Liver (tissue), 8 donors: ENCODE measurements at regions not wholly inside any gene's neighbourhood (a gene's known extent, or its start where the extent isn't known, plus 50 kb on each side); places are given as distances from the start of the nearest gene placed in this dataset.

ENCODE experiments used
- DNase-seq: peaks from one replicate; pipeline ENCODE4 v3.0.0-alpha.2; 2017; ENCODE audit warnings: low spot score
- H3K27ac ChIP-seq, 2 donors: one replicate each; pipeline ENCODE4 v1.7.0; 2013; ENCODE audit warnings: inconsistent platforms in 2 of 2, low read length in 2 of 2, control low read depth in 1 of 2, low read depth in 1 of 2, mild to moderate bottlenecking in 1 of 2
- H3K27me3 ChIP-seq, 4 donors: one replicate each; pipeline versions ENCODE4 v1.6.1 to v1.7.0; 2013; ENCODE audit warnings: low read length in 3 of 4, inconsistent platforms in 1 of 4, mild to moderate bottlenecking in 1 of 4, moderate library complexity in 1 of 4; ENCODE audit not compliant: control insufficient read depth in 4 of 4, insufficient read depth in 4 of 4
- H3K36me3 ChIP-seq, 4 donors: one replicate each; pipeline versions ENCODE4 v1.6.1 to v1.7.0; 2013; ENCODE audit warnings: low read length in 3 of 4, mild to moderate bottlenecking in 3 of 4, low read depth in 1 of 4, moderate library complexity in 1 of 4; ENCODE audit not compliant: control insufficient read depth in 4 of 4, insufficient read depth in 3 of 4
- H3K4me1 ChIP-seq, 4 donors: one replicate each; pipeline versions ENCODE4 v1.6.1 to v1.7.0; 2013; ENCODE audit warnings: low read length in 3 of 4, mild to moderate bottlenecking in 3 of 4, moderate library complexity in 1 of 4; ENCODE audit not compliant: control insufficient read depth in 4 of 4, insufficient read depth in 4 of 4
- H3K4me3 ChIP-seq, 3 donors: one replicate each; pipeline versions ENCODE4 v1.6.1 to v1.7.0; 2013; ENCODE audit warnings: low read length in 3 of 3, control low read depth in 1 of 3, low read depth in 1 of 3, mild to moderate bottlenecking in 1 of 3
- H3K9ac ChIP-seq, 2 donors: one replicate each; pipeline ENCODE4 v1.7.0; 2013; ENCODE audit warnings: low read length in 2 of 2, mild to moderate bottlenecking in 2 of 2, moderate library complexity in 2 of 2, control low read depth in 1 of 2, low read depth in 1 of 2
- H3K9me3 ChIP-seq, 4 donors: one replicate each; pipeline versions ENCODE4 v1.6.1 to v1.7.0; 2013; ENCODE audit warnings: low read length in 3 of 4; ENCODE audit not compliant: control insufficient read depth in 4 of 4
- ATF3 ChIP-seq: IDR thresholded peaks from 2 replicates; pipeline ENCODE4 v1.6.1; 2016; ENCODE audit warnings: antibody characterized with exemption
- CTCF ChIP-seq: fragments of 150-350 bp; IDR thresholded peaks from 2 replicates; pipeline ENCODE4 v1.5.1; 2017; ENCODE audit warnings: improper control_type of control experiment, low read depth, low read length; ENCODE audit not compliant: missing input control
- EGR1 ChIP-seq, 2 donors: IDR thresholded peaks; 2 replicates each; pipeline ENCODE4 v1.6.1; 2016 to 2018; ENCODE audit warnings: antibody characterized with exemption in 2 of 2, low read depth in 2 of 2
- FOXA1 ChIP-seq: IDR thresholded peaks from 2 replicates; pipeline ENCODE4 v1.6.1; 2016; ENCODE audit warnings: antibody characterized with exemption
- FOXA2 ChIP-seq: IDR thresholded peaks from 2 replicates; pipeline ENCODE4 v1.6.1; 2016; ENCODE audit warnings: antibody characterized with exemption
- GABPA ChIP-seq, 2 donors: IDR thresholded peaks in 1 of 2; conservative IDR thresholded peaks in 1 of 2; 2 replicates each; pipeline ENCODE4 v1.6.1; 2016; ENCODE audit warnings: antibody characterized with exemption in 2 of 2, mild to moderate bottlenecking in 1 of 2, moderate library complexity in 1 of 2
- HNF4A ChIP-seq, 2 donors: conservative IDR thresholded peaks; 2 replicates each; pipeline ENCODE4 v1.6.1; 2016; ENCODE audit warnings: antibody characterized with exemption in 2 of 2, mild to moderate bottlenecking in 2 of 2
- HNF4G ChIP-seq: IDR thresholded peaks from 2 replicates; pipeline ENCODE4 v1.6.1; 2016; ENCODE audit warnings: antibody characterized with exemption
- JUND ChIP-seq, 2 donors: IDR thresholded peaks; 2 replicates each; pipeline ENCODE4 v1.6.1; 2016; ENCODE audit warnings: antibody characterized with exemption in 2 of 2
- MAX ChIP-seq: IDR thresholded peaks from 2 replicates; pipeline ENCODE4 v1.6.1; 2016; ENCODE audit warnings: antibody characterized with exemption
- NR2F2 ChIP-seq: IDR thresholded peaks from 2 replicates; pipeline ENCODE4 v1.6.1; 2016; ENCODE audit warnings: antibody characterized with exemption
- RAD21 ChIP-seq, 2 donors: IDR thresholded peaks; 2 replicates each; pipeline ENCODE4 v1.6.1; 2016; ENCODE audit warnings: antibody characterized with exemption in 2 of 2, mild to moderate bottlenecking in 2 of 2
- RXRA ChIP-seq, 2 donors: IDR thresholded peaks; 2 replicates each; pipeline ENCODE4 v1.6.1; 2017 to 2018; ENCODE audit warnings: antibody characterized with exemption in 2 of 2, mild to moderate bottlenecking in 1 of 2
- SP1 ChIP-seq: IDR thresholded peaks from 2 replicates; pipeline ENCODE4 v1.6.1; 2018; ENCODE audit warnings: antibody characterized with exemption, mild to moderate bottlenecking
- TAF1 ChIP-seq: conservative IDR thresholded peaks from 2 replicates; pipeline ENCODE4 v1.6.1; 2016; ENCODE audit warnings: antibody characterized with exemption, mild to moderate bottlenecking
- YY1 ChIP-seq: IDR thresholded peaks from 2 replicates; pipeline ENCODE4 v1.6.1; 2016; ENCODE audit warnings: antibody characterized with exemption, mild to moderate bottlenecking
- WGBS: extraction: QIAGEN DNeasy Blood & Tissue Kit; methylation state at CpG from one replicate; pipeline ENCODE4 v1.1.7; 2013; 5-methylcytosine and 5-hydroxymethylcytosine counted together
- TF ChIP-seq, protein P1 (sequence below): IDR thresholded peaks from 2 replicates; pipeline ENCODE4 v1.6.1; 2016; ENCODE audit warnings: antibody characterized with exemption
- TF ChIP-seq, protein P2 (sequence below): IDR thresholded peaks from 2 replicates; pipeline ENCODE4 v1.6.1; 2016; ENCODE audit warnings: antibody characterized with exemption, mild to moderate bottlenecking
- donor health status: healthy.
- donor health status: healthy.
- donor health status: healthy.
- donor health status: healthy.
- donor health status: healthy.

- TF ChIP-seq HNF4G = no peak
- TF ChIP-seq SP1 = no peak
Measured at GRCh38 chr4:20159516-20159915, 92.2 kb upstream of the SLIT2 start (continued).

DNA sequence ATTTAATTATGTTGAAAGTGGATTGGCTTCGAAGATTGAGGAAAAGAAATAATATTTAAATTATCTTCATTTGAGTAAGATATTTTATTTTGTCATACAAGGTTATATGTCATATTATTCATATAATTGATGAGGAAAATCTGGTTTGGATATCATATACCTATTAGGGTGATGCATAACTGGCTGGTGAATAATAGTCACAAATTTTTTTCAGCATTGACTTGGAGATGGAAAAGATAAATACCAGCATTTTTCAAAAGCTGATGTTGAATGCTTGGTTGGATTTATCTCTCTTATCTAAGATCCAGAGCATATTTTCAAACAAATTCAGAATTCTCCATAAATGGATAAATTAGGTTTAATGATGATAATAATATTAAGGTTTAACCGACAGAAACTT is 93.5 kb upstream of the SLIT2 start:
- 70% methylated on average over 2 of the region's 2 CpGs for WGBS
- no peaks in the 10 kb centered on the region for H3K4me1 ChIP-seq
- H3K4me3 ChIP-seq = no peak overlapping the region
- H3K27ac ChIP-seq = no peak overlapping the region
- no peak for TF ChIP-seq GABPA (IDR thresholded peaks at IDR 0.05 in 1 of 2, conservative IDR thresholded peaks at IDR 0.05 in 1 of 2)
- no peak for TF ChIP-seq YY1
- no peak for TF ChIP-seq NR2F2
- TF ChIP-seq CTCF = no peak
- TF ChIP-seq ATF3 = no peak
- TF ChIP-seq MAX = no peak
- TF ChIP-seq, protein P1, sequence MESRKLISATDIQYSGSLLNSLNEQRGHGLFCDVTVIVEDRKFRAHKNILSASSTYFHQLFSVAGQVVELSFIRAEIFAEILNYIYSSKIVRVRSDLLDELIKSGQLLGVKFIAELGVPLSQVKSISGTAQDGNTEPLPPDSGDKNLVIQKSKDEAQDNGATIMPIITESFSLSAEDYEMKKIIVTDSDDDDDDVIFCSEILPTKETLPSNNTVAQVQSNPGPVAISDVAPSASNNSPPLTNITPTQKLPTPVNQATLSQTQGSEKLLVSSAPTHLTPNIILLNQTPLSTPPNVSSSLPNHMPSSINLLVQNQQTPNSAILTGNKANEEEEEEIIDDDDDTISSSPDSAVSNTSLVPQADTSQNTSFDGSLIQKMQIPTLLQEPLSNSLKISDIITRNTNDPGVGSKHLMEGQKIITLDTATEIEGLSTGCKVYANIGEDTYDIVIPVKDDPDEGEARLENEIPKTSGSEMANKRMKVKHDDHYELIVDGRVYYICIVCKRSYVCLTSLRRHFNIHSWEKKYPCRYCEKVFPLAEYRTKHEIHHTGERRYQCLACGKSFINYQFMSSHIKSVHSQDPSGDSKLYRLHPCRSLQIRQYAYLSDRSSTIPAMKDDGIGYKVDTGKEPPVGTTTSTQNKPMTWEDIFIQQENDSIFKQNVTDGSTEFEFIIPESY = no peak
- TF ChIP-seq HNF4G = no peak
- no peak for TF ChIP-seq FOXA1
- no peak for TF ChIP-seq EGR1 (IDR thresholded peaks at IDR 0.05; ENCODE audit: low read depth in 2 of 2)
- no peak for TF ChIP-seq SP1
- TF ChIP-seq JUND (IDR thresholded peaks at IDR 0.05) = no peak
- TF ChIP-seq, protein P2, sequence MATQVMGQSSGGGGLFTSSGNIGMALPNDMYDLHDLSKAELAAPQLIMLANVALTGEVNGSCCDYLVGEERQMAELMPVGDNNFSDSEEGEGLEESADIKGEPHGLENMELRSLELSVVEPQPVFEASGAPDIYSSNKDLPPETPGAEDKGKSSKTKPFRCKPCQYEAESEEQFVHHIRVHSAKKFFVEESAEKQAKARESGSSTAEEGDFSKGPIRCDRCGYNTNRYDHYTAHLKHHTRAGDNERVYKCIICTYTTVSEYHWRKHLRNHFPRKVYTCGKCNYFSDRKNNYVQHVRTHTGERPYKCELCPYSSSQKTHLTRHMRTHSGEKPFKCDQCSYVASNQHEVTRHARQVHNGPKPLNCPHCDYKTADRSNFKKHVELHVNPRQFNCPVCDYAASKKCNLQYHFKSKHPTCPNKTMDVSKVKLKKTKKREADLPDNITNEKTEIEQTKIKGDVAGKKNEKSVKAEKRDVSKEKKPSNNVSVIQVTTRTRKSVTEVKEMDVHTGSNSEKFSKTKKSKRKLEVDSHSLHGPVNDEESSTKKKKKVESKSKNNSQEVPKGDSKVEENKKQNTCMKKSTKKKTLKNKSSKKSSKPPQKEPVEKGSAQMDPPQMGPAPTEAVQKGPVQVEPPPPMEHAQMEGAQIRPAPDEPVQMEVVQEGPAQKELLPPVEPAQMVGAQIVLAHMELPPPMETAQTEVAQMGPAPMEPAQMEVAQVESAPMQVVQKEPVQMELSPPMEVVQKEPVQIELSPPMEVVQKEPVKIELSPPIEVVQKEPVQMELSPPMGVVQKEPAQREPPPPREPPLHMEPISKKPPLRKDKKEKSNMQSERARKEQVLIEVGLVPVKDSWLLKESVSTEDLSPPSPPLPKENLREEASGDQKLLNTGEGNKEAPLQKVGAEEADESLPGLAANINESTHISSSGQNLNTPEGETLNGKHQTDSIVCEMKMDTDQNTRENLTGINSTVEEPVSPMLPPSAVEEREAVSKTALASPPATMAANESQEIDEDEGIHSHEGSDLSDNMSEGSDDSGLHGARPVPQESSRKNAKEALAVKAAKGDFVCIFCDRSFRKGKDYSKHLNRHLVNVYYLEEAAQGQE = no peak
- TF ChIP-seq TAF1 = no peak
- no peak for TF ChIP-seq HNF4A (conservative IDR thresholded peaks at IDR 0.05)
- TF ChIP-seq RXRA (IDR thresholded peaks at IDR 0.05) = no peak
- TF ChIP-seq RAD21 (IDR thresholded peaks at IDR 0.05) = no peak
- TF ChIP-seq FOXA2 = no peak
- H3K36me3 ChIP-seq = no peaks in the 10 kb centered on the region
- H3K27me3 ChIP-seq = no peaks in the 10 kb centered on the region
- DNase-seq = no peak
- peaks cover 0 to 6% (median 0%) of the 10 kb centered on the region in 4 donors for H3K9me3 ChIP-seq
- no peak overlapping the region for H3K9ac ChIP-seq
